ENCODE measurements at regions not wholly inside any gene's neighbourhood (a gene's known extent, or its start where the extent isn't known, plus 50 kb on each side); places are given as distances from the start of the nearest gene placed in this dataset.

DNA sequence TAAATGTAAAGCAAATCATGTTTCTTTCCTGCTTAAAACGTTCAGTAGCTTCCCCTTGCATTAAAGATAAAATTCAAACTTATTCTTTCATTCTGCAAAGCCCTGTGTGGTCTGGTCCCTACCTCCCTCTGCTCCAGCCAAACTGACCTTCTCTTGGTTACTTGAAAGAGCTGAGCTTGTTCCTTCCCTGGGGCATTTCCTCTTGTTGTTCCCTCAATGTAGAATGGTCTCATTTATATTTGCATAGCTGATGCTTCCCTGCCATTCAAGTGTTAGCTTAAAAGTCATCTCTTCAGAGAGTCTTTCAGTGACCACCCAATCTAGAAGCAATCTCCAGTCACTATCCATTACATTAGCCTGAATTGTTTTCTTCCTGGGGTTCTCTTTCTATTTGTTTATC, 1618.5 kb upstream of the TENM4 start (continued):
- TF ChIP-seq ZNF451 (CRISPR knock-in tag; IDR thresholded peaks at IDR 0.05) (no peak), JUN (CRISPR knock-in tag; IDR thresholded peaks at IDR 0.05) (no peak), MYC (CRISPR knock-in tag; IDR thresholded peaks at IDR 0.05; ENCODE audit: borderline replicate concordance) (no peak), ZSCAN20 (CRISPR knock-in tag; IDR thresholded peaks at IDR 0.05; ENCODE audit: borderline replicate concordance) (no peak), ZNF468 (CRISPR knock-in tag; IDR thresholded peaks at IDR 0.05) (no peak)

- POLR2A ChIA-PET, result no interaction called here
- ATAC-seq (no peak), FAIRE-seq (no peak), DNase-seq (ENCODE audit: low spot score) (no peak)
- no TSS peak for BruUV-seq (replicated peaks)
- no peak overlapping the region for H3K4me2 ChIP-seq (ENCODE audit: low read depth, low read length)
- H3K4me3 ChIP-seq (replicated peaks in 1 of 3; ENCODE audit: insufficient read depth in 1 of 3, low read depth in 2 of 3, low read length in 3 of 3), result no peak overlapping the region
- H2AFZ ChIP-seq (ENCODE audit: low read length), result no peak overlapping the region
- H4K20me1 ChIP-seq (ENCODE audit: insufficient read depth, low read length), result no peaks in the 10 kb centered on the region
- CTCF ChIA-PET (ENCODE audit: low intra/inter-chr PET ratio, low total read pairs), result no interaction called here
- H3K9ac ChIP-seq (ENCODE audit: insufficient read depth, low read depth, low read length), result no peak overlapping the region
- no peaks in the 10 kb centered on the region for H3K36me3 ChIP-seq (replicated peaks in 1 of 2; ENCODE audit: control insufficient read depth in 1 of 2, insufficient read depth in 2 of 2, low read length in 2 of 2)
- intact Hi-C loops (cut with micrococcal nuclease; ENCODE audit: unreplicated experiment), result no loop called here
- no peaks in the 10 kb centered on the region for H3K79me2 ChIP-seq (ENCODE audit: insufficient read depth, low read length)
- TF ChIP-seq HNF4G (IDR thresholded peaks at IDR 0.05; ENCODE audit: borderline replicate concordance, low read depth, low read length), result no peak
- no peak for TF ChIP-seq HNF4G (CRISPR knock-in tag; IDR thresholded peaks at IDR 0.05; ENCODE audit: borderline replicate concordance, low read depth)
- TF ChIP-seq SSRP1 (CRISPR knock-in tag; IDR thresholded peaks at IDR 0.05), result no peak
- TF ChIP-seq ZNF333 (CRISPR knock-in tag; IDR thresholded peaks at IDR 0.05; ENCODE audit: borderline replicate concordance), result no peak
- no peak for TF ChIP-seq ZNF34 (CRISPR knock-in tag; IDR thresholded peaks at IDR 0.05; ENCODE audit: borderline replicate concordance)
- no peak for TF ChIP-seq KLF6 (CRISPR knock-in tag; IDR thresholded peaks at IDR 0.05)
- no peak for TF ChIP-seq ZNF138 (CRISPR knock-in tag; IDR thresholded peaks at IDR 0.05; ENCODE audit: low read depth)
- WGBS (ENCODE audit: low lambda C conversion rate), result 25% methylated on average over 3 of the region's 3 CpGs
- in situ Hi-C loops (cut with HindIII; ENCODE audit: extremely low pct_ligation_motif_present, low pct_unique_long_range_greater_than_20kb), result no loop called here
- H3K9me3 ChIP-seq (ENCODE audit: low read length), result no peaks in the 10 kb centered on the region
- H3K4me1 ChIP-seq (ENCODE audit: insufficient read depth, low read length), result no peaks in the 10 kb centered on the region
- no peaks in the 10 kb centered on the region for H3K27me3 ChIP-seq (ENCODE audit: control insufficient read depth in 1 of 2, insufficient read depth in 2 of 2, low read length in 2 of 2)
- H3K27ac ChIP-seq (ENCODE audit: extremely low read length, insufficient read depth, low read length), result no peak overlapping the region
Observed at GRCh38 chr11:81052344-81053158, 1611.7 kb upstream of the TENM4 start.
